Brain microvascular endothelial cell (primary cell): ENCODE measurements at regions not wholly inside any gene's neighbourhood (a gene's known extent, or its start where the extent isn't known, plus 50 kb on each side); places are given as distances from the start of the nearest gene placed in this dataset.

Experiments used
- DNase-seq: peaks from one replicate; pipeline ENCODE4 v3.0.0-alpha.2; 2020
- H3K27ac ChIP-seq: fragments of 250-450 bp; sonication (Bioruptor Pico); 2 replicates; pipeline ENCODE4 v1.5.1; 2020; ENCODE audit warnings: mild to moderate bottlenecking, moderate library complexity
- H3K27me3 ChIP-seq: fragments of 250-450 bp; sonication (Bioruptor Pico); replicated peaks from 2 replicates; pipeline ENCODE4 v1.5.1; 2020; ENCODE audit warnings: mild to moderate bottlenecking
- H3K36me3 ChIP-seq: fragments of 250-450 bp; sonication (Bioruptor Pico); replicated peaks from 2 replicates; pipeline ENCODE4 v1.5.1; 2020; ENCODE audit warnings: mild to moderate bottlenecking
- H3K4me3 ChIP-seq: 2 replicates; pipeline ENCODE4 v1.5.1; 2011; ENCODE audit warnings: low read depth, mild to moderate bottlenecking, control low read depth, low read length, moderate library complexity
- in situ Hi-C: cut with HindIII; loops from 2 replicates; pipeline ENCODE4 v1.10.0; 2017; ENCODE audit warnings: low sequenced_read_pairs, low pct_ligation_motif_present
- TF ChIP-seq, protein P1 (sequence below): IDR thresholded peaks from 2 replicates; pipeline ENCODE4 v1.5.1; 2011; ENCODE audit warnings: low read depth, mild to moderate bottlenecking, moderate library complexity, low read length, control low read depth, inconsistent platforms; ENCODE audit errors: missing control alignments

DNA sequence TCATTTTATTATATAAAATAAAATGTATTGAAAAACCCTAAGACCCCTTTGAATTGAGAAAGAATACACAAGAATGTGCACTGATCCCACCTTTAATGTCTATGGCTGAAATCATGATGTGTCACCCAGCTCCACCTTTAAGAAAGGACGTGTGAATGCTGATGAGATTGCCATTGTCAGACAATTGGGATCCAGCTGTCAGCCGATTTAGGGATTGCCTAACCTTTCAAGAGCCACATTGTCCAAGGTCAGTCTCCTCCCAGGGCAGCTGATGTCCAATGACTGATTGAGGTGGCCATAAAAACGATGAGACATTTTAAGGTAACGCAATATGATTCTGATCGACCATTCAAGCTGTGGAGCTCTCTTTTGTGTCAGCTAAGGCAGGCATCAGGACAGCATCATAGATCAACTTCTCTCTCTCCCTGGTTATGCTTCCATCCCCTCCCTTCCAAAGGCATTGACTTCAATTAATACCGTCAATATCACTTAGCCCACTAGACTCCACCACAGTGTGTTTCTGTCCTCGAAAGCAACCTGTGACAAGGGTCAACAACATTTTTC lies 1676.4 kb downstream of the PCDH7 start:
- Histone ChIP-seq H3K4me3 (no peak overlapping the region), H3K27ac (no peak overlapping the region), H3K36me3 (no peaks in the 10 kb centered on the region), H3K27me3 (no peaks in the 10 kb centered on the region)
- TF ChIP-seq, protein P1, sequence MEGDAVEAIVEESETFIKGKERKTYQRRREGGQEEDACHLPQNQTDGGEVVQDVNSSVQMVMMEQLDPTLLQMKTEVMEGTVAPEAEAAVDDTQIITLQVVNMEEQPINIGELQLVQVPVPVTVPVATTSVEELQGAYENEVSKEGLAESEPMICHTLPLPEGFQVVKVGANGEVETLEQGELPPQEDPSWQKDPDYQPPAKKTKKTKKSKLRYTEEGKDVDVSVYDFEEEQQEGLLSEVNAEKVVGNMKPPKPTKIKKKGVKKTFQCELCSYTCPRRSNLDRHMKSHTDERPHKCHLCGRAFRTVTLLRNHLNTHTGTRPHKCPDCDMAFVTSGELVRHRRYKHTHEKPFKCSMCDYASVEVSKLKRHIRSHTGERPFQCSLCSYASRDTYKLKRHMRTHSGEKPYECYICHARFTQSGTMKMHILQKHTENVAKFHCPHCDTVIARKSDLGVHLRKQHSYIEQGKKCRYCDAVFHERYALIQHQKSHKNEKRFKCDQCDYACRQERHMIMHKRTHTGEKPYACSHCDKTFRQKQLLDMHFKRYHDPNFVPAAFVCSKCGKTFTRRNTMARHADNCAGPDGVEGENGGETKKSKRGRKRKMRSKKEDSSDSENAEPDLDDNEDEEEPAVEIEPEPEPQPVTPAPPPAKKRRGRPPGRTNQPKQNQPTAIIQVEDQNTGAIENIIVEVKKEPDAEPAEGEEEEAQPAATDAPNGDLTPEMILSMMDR = no peak
- in situ Hi-C loops = no loop called here
- no peak for DNase-seq

DNA sequence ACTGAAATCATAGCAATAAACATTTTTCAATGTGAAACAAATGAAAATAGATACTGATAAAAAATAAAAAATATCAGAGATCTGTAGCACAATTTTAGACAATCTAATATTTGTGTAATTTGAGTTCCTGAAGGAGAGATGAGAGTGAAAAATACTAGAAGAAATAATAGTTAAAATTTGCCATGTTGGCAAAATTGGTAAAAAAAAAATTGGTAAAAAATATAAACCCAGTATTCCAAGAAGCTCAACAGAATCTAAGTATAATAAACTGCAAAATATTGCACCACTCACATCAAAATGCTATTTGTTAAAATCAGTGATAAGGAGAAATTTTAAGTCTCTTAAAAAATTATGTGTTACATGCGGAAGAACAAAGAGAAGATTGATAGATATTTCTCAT lies 1680.7 kb downstream of the PCDH7 start:
- no peaks in the 10 kb centered on the region for H3K27me3 ChIP-seq
- no peak overlapping the region for H3K27ac ChIP-seq
- TF ChIP-seq, protein P1 = no peak
- in situ Hi-C loops = no loop called here
- H3K4me3 ChIP-seq = no peak overlapping the region
- no peak for DNase-seq
- H3K36me3 ChIP-seq = no peaks in the 10 kb centered on the region

DNA sequence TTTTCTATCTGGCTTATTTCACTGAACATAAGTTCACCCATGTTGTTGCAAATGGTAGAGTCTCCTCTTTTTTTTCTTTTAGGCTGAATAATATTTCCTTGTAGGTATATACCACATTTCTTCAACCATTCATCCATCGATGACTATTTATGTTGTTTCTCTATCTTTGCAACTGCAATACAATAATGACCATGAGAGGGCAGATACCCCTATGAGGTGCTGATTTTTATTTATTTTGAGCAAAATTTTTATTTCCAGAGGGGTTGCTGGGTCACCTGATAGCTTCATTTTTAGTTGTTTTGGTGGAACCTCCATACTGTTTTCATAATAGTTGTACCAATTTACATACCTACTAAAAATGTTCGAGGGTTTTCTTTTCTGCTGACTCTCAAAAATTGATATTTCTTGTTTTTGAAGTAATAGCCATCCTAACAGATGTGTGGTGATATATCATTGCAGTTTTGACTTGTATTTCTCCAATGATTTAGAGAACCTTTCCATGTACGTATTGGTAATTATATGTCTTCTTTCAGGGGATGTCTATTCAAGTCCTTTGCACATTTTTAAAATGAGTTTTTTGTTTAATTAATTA lies 1697.0 kb downstream of the PCDH7 start:
- TF ChIP-seq, protein P1 = peak; percentile 28
- Histone ChIP-seq H3K27me3 (no peaks in the 10 kb centered on the region), H3K27ac (no peak overlapping the region), H3K36me3 (no peaks in the 10 kb centered on the region), H3K4me3 (no peak overlapping the region)
- in situ Hi-C loops = no loop called here
- DNase-seq = no peak

DNA sequence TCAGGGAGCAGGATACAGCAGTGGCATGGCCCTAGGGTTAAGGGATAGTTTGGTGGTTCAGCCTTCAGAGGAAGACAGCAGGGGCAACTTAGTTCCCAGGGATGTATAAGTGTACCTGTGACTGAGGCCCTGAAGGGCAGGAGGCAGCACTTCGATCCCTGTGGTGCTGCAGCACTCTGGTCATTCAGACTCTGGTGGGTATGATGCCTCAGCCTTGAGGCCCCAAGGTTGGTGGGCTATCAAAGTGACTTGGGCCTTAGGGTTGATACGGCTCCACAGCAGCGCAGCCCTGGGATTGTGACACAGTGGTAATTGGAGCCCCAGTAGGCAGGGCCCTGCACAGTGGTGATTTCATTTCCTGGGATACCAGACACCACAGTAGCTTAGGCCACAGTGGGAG lies 1703.1 kb downstream of the PCDH7 start:
- no peak overlapping the region for H3K27ac ChIP-seq
- in situ Hi-C loops = no loop called here
- DNase-seq = no peak
- TF ChIP-seq, protein P1 = no peak
- no peaks in the 10 kb centered on the region for H3K27me3 ChIP-seq
- no peak overlapping the region for H3K4me3 ChIP-seq
- no peaks in the 10 kb centered on the region for H3K36me3 ChIP-seq

DNA sequence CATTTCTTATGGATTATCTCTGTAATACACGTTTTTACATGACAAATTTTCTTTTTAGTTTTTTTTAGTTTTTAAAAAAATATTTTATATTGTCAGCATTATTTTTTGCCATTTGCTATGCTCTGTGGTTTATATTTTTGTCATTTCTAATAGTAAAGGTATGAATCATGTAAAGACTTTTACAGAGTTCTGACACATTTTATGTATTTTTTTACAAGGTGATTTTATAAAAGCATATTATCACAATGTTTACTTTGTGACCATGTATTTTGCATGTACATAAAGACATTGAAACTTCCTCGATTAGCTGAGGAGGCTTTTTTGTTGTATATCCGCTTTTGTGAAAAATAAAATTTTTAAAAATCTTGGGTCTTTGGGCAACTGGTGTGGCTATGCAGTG lies 1705.1 kb downstream of the PCDH7 start:
- H3K4me3 ChIP-seq = no peak overlapping the region
- TF ChIP-seq, protein P1 = no peak
- no peak overlapping the region for H3K27ac ChIP-seq
- H3K27me3 ChIP-seq = no peaks in the 10 kb centered on the region
- no peaks in the 10 kb centered on the region for H3K36me3 ChIP-seq
- no peak for DNase-seq
- in situ Hi-C loops = no loop called here

DNA sequence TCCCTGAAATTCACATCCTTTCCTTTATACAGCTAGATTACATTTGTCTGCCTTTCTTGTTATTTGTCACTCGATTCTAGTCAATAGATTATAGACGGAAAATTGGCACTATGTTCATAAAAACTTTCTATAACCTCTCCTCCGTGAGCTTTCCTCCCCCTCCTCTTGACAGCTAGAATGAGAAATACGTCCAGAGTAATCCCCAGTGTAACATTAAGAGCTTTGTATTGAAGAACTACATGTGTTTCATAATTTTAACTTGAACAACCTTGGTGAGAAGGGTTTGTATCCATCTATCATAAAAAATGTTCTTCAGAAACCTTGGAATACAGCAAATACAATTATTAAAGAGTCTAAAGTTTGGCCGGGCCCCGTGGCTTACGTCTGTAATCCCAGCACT lies 1707.4 kb downstream of the PCDH7 start:
- in situ Hi-C loops = no loop called here
- H3K4me3 ChIP-seq = no peak overlapping the region
- DNase-seq = no peak
- H3K27me3 ChIP-seq = no peaks in the 10 kb centered on the region
- TF ChIP-seq, protein P1 = no peak
- no peaks in the 10 kb centered on the region for H3K36me3 ChIP-seq
- H3K27ac ChIP-seq = no peak overlapping the region
